ENCODE measurements at regions not wholly inside any gene's neighbourhood (a gene's known extent, or its start where the extent isn't known, plus 50 kb on each side); places are given as distances from the start of the nearest gene placed in this dataset.
A peak's percentile ranks its signal among the peaks of the same experiment; 100 is the strongest.

GRCh38 chr18:68429841-68430240, 285.1 kb downstream of the TMX3 start:
- in situ Hi-C loops (cut with HindIII; ENCODE audit: low pct_unique_long_range_greater_than_20kb, low sequenced_read_pairs): no loop called here
- DNase-seq (ENCODE audit: low read depth in 1 of 2, low spot score in 1 of 2): no peak
- no peak for TF ChIP-seq JUND (IDR thresholded peaks at IDR 0.05; ENCODE audit: low read depth)

- DNase-seq (ENCODE audit: low read depth in 1 of 2, low spot score in 1 of 2): no peak
- in situ Hi-C loops (cut with HindIII; ENCODE audit: low pct_unique_long_range_greater_than_20kb, low sequenced_read_pairs): no loop called here
- TF ChIP-seq JUND (IDR thresholded peaks at IDR 0.05; ENCODE audit: low read depth): no peak
Observed at GRCh38 chr18:68429111-68429510, 285.8 kb downstream of the TMX3 start.

- TF ChIP-seq JUND (IDR thresholded peaks at IDR 0.05; ENCODE audit: low read depth): no peak
- in situ Hi-C loops (cut with HindIII; ENCODE audit: low pct_unique_long_range_greater_than_20kb, low sequenced_read_pairs): no loop called here
- DNase-seq (ENCODE audit: low read depth in 1 of 2, low spot score in 1 of 2): no peak
Observed at GRCh38 chr18:68428661-68429060, 286.2 kb downstream of the TMX3 start.

GRCh38 chr18:68427951-68428401, 286.9 kb downstream of the TMX3 start:
- TF ChIP-seq JUND (IDR thresholded peaks at IDR 0.05; ENCODE audit: low read depth): no peak
- no peak for DNase-seq (ENCODE audit: low read depth in 1 of 2, low spot score in 1 of 2)
- in situ Hi-C loops (cut with HindIII; ENCODE audit: low pct_unique_long_range_greater_than_20kb, low sequenced_read_pairs): no loop called here

GRCh38 chr18:68426731-68427315, 288.1 kb downstream of the TMX3 start:
- TF ChIP-seq JUND (IDR thresholded peaks at IDR 0.05; ENCODE audit: low read depth): no peak
- no peak for DNase-seq (ENCODE audit: low read depth in 1 of 2, low spot score in 1 of 2)
- in situ Hi-C loops (cut with HindIII; ENCODE audit: low pct_unique_long_range_greater_than_20kb, low sequenced_read_pairs): no loop called here

GRCh38 chr18:68418881-68419280, 296.0 kb downstream of the TMX3 start:
- DNase-seq (ENCODE audit: low read depth in 1 of 2, low spot score in 1 of 2): no peak
- TF ChIP-seq JUND (IDR thresholded peaks at IDR 0.05; ENCODE audit: low read depth): no peak
- in situ Hi-C loops (cut with HindIII; ENCODE audit: low pct_unique_long_range_greater_than_20kb, low sequenced_read_pairs): no loop called here

- TF ChIP-seq JUND (IDR thresholded peaks at IDR 0.05; ENCODE audit: low read depth): no peak
- in situ Hi-C loops (cut with HindIII; ENCODE audit: low pct_unique_long_range_greater_than_20kb, low sequenced_read_pairs): no loop called here
- no peak for DNase-seq (ENCODE audit: low read depth in 1 of 2, low spot score in 1 of 2)
Observed at GRCh38 chr18:68418226-68418868, 296.6 kb downstream of the TMX3 start.

GRCh38 chr18:68417826-68418225, 297.1 kb downstream of the TMX3 start:
- no peak for TF ChIP-seq JUND (IDR thresholded peaks at IDR 0.05; ENCODE audit: low read depth)
- in situ Hi-C loops (cut with HindIII; ENCODE audit: low pct_unique_long_range_greater_than_20kb, low sequenced_read_pairs): no loop called here
- no peak for DNase-seq (ENCODE audit: low read depth in 1 of 2, low spot score in 1 of 2)

- no peak for TF ChIP-seq JUND (IDR thresholded peaks at IDR 0.05; ENCODE audit: low read depth)
- in situ Hi-C loops (cut with HindIII; ENCODE audit: low pct_unique_long_range_greater_than_20kb, low sequenced_read_pairs): no loop called here
- DNase-seq (ENCODE audit: low read depth in 1 of 2, low spot score in 1 of 2): no peak
Observed at GRCh38 chr18:68417166-68417799, 297.6 kb downstream of the TMX3 start.

GRCh38 chr18:68414407-68414806, 300.5 kb downstream of the TMX3 start:
- no peak for DNase-seq (ENCODE audit: low read depth in 1 of 2, low spot score in 1 of 2)
- TF ChIP-seq JUND (IDR thresholded peaks at IDR 0.05; ENCODE audit: low read depth): no peak
- in situ Hi-C loops (cut with HindIII; ENCODE audit: low pct_unique_long_range_greater_than_20kb, low sequenced_read_pairs): no loop called here

- no peak for DNase-seq (ENCODE audit: low read depth in 1 of 2, low spot score in 1 of 2)
- in situ Hi-C loops (cut with HindIII; ENCODE audit: low pct_unique_long_range_greater_than_20kb, low sequenced_read_pairs): no loop called here
- TF ChIP-seq JUND (IDR thresholded peaks at IDR 0.05; ENCODE audit: low read depth): no peak
Observed at GRCh38 chr18:68409576-68409975, 305.3 kb downstream of the TMX3 start.

- DNase-seq (ENCODE audit: low read depth in 1 of 2, low spot score in 1 of 2): peak in 1 of 2 experiments; percentile 30
- TF ChIP-seq JUND (IDR thresholded peaks at IDR 0.05; ENCODE audit: low read depth): no peak
- in situ Hi-C loops (cut with HindIII; ENCODE audit: low pct_unique_long_range_greater_than_20kb, low sequenced_read_pairs): no loop called here
Observed at GRCh38 chr18:68406761-68407160, 308.1 kb downstream of the TMX3 start.

- in situ Hi-C loops (cut with HindIII; ENCODE audit: low pct_unique_long_range_greater_than_20kb, low sequenced_read_pairs): no loop called here
- DNase-seq (ENCODE audit: low read depth in 1 of 2, low spot score in 1 of 2): no peak
- TF ChIP-seq JUND (IDR thresholded peaks at IDR 0.05; ENCODE audit: low read depth): no peak
Observed at GRCh38 chr18:68402784-68403183, 312.1 kb downstream of the TMX3 start.
